ENCODE measurements at regions not wholly inside any gene's neighbourhood (a gene's known extent, or its start where the extent isn't known, plus 50 kb on each side); places are given as distances from the start of the nearest gene placed in this dataset.
"Not testable (repeated sequence)": the region's sequence is repeated elsewhere in the genome, so short reads cannot be mapped to it uniquely, and the experiment has no call there.

- DNase-seq (ENCODE audit: low spot score) = no peak
These were observed 746.1 kb upstream of the LRRTM1 start for GRCh38 chr2:81050580-81051095.

- no peak for DNase-seq (ENCODE audit: low spot score)
These were observed 739.1 kb upstream of the LRRTM1 start for GRCh38 chr2:81043681-81044080.

- DNase-seq (ENCODE audit: low spot score) = no peak
These were observed 702.6 kb upstream of the LRRTM1 start for GRCh38 chr2:81007104-81007503.

- DNase-seq (ENCODE audit: low spot score) = no peak
These were observed 698.4 kb upstream of the LRRTM1 start for GRCh38 chr2:81002906-81003305.

- no peak for DNase-seq (ENCODE audit: low spot score)
These were observed 682.9 kb upstream of the LRRTM1 start for GRCh38 chr2:80987466-80987865.

- DNase-seq (ENCODE audit: low spot score) = no peak
These were observed 665.3 kb upstream of the LRRTM1 start for GRCh38 chr2:80969900-80970299.

- no peak for DNase-seq (ENCODE audit: low spot score)
These were observed 663.9 kb upstream of the LRRTM1 start for GRCh38 chr2:80968450-80968849.

- DNase-seq (ENCODE audit: low spot score) = no peak
These were observed 643.1 kb upstream of the LRRTM1 start for GRCh38 chr2:80947601-80948130.

- DNase-seq (ENCODE audit: low spot score) = no peak
These were observed 638.9 kb upstream of the LRRTM1 start for GRCh38 chr2:80943487-80943886.

GRCh38 chr2:80942766-80943165, 638.2 kb upstream of the LRRTM1 start:
- no peak for DNase-seq (ENCODE audit: low spot score)

GRCh38 chr2:80938463-80938862, 633.9 kb upstream of the LRRTM1 start:
- DNase-seq (ENCODE audit: low spot score) = no peak

- not testable (repeated sequence) for DNase-seq (ENCODE audit: low spot score)
These were observed 627.3 kb upstream of the LRRTM1 start for GRCh38 chr2:80931820-80932219.

GRCh38 chr2:80930777-80931176, 626.2 kb upstream of the LRRTM1 start:
- no peak for DNase-seq (ENCODE audit: low spot score)

GRCh38 chr2:80926168-80926567, 621.6 kb upstream of the LRRTM1 start:
- no peak for DNase-seq (ENCODE audit: low spot score)

GRCh38 chr2:80896576-80896975, 592.0 kb upstream of the LRRTM1 start:
- DNase-seq (ENCODE audit: low spot score) = no peak

GRCh38 chr2:80894486-80894885, 589.9 kb upstream of the LRRTM1 start:
- DNase-seq (ENCODE audit: low spot score) = no peak

- no peak for DNase-seq (ENCODE audit: low spot score)
These were observed 589.2 kb upstream of the LRRTM1 start for GRCh38 chr2:80893711-80894110.

GRCh38 chr2:80889009-80889408, 584.5 kb upstream of the LRRTM1 start:
- no peak for DNase-seq (ENCODE audit: low spot score)

- no peak for DNase-seq (ENCODE audit: low spot score)
These were observed 583.4 kb upstream of the LRRTM1 start for GRCh38 chr2:80887841-80888378.

- DNase-seq (ENCODE audit: low spot score) = no peak
These were observed 569.8 kb upstream of the LRRTM1 start for GRCh38 chr2:80874374-80874773.

- DNase-seq (ENCODE audit: low spot score) = no peak
These were observed 565.4 kb upstream of the LRRTM1 start for GRCh38 chr2:80869858-80870438.

GRCh38 chr2:80863147-80863714, 558.7 kb upstream of the LRRTM1 start:
- no peak for DNase-seq (ENCODE audit: low spot score)

- no peak for DNase-seq (ENCODE audit: low spot score)
These were observed 554.4 kb upstream of the LRRTM1 start for GRCh38 chr2:80858965-80859364.

GRCh38 chr2:80856227-80856626, 551.7 kb upstream of the LRRTM1 start:
- DNase-seq (ENCODE audit: low spot score) = no peak

Measured in left forelimb (tissue), 1 donor.